Fibroblast of lung (primary cell): ENCODE measurements at regions not wholly inside any gene's neighbourhood (a gene's known extent, or its start where the extent isn't known, plus 50 kb on each side); places are given as distances from the start of the nearest gene placed in this dataset.

ENCODE experiments used
- DNase-seq, 2 donors: peaks; one replicate each; pipeline versions ENCODE4 v3.0.0 to v3.0.0-alpha.2; 2010; ENCODE audit warnings: low read depth in 2 of 2
- H2AFZ ChIP-seq: 2 replicates; pipeline ENCODE4 v1.5.1; 2012; ENCODE audit warnings: low read length, control low read depth, inconsistent platforms
- H3K27ac ChIP-seq: 2 replicates; pipeline ENCODE4 v1.5.1; 2011; ENCODE audit warnings: low read length, control low read depth; ENCODE audit not compliant: insufficient read depth
- H3K27me3 ChIP-seq: 2 replicates; pipeline ENCODE4 v1.5.1; 2011; ENCODE audit warnings: mild to moderate bottlenecking, low read length; ENCODE audit not compliant: control insufficient read depth, insufficient read depth
- H3K36me3 ChIP-seq: 2 replicates; pipeline ENCODE4 v1.5.1; 2011; ENCODE audit warnings: low read length; ENCODE audit not compliant: control insufficient read depth, insufficient read depth
- H3K4me1 ChIP-seq: 2 replicates; pipeline ENCODE4 v1.5.1; 2011; ENCODE audit warnings: low read length; ENCODE audit not compliant: control insufficient read depth, insufficient read depth; ENCODE audit errors: extremely low read depth
- H3K4me2 ChIP-seq: 2 replicates; pipeline ENCODE4 v1.5.1; 2011; ENCODE audit warnings: low read length, control low read depth; ENCODE audit not compliant: insufficient read depth; ENCODE audit errors: extremely low read depth
- H3K4me3 ChIP-seq, 4 experiments: fragments of 200-600 bp in 1 of 4; sonication (generic) in 1 of 4; replicated peaks in 1 of 4; 2 replicates each; pipeline ENCODE4 v1.5.1; 2011 to 2016; ENCODE audit warnings: low read length in 4 of 4, low read depth in 3 of 4, mild to moderate bottlenecking in 3 of 4, control low read depth in 2 of 4, inconsistent platforms in 1 of 4, mixed read lengths in 1 of 4; ENCODE audit not compliant: insufficient read depth in 1 of 4; ENCODE audit errors: control extremely low read depth in 1 of 4
- H3K79me2 ChIP-seq: 2 replicates; pipeline ENCODE4 v1.5.1; 2012; ENCODE audit warnings: mild to moderate bottlenecking, low read length, inconsistent platforms; ENCODE audit not compliant: control insufficient read depth, insufficient read depth
- H3K9ac ChIP-seq: 2 replicates; pipeline ENCODE4 v1.5.1; 2011; ENCODE audit warnings: mild to moderate bottlenecking, low read length, control low read depth; ENCODE audit not compliant: insufficient read depth
- H3K9me3 ChIP-seq: 2 replicates; pipeline ENCODE4 v1.5.1; 2012; ENCODE audit warnings: low read depth, low read length; ENCODE audit not compliant: control insufficient read depth, insufficient read depth
- H4K20me1 ChIP-seq: 2 replicates; pipeline ENCODE4 v1.5.1; 2011; ENCODE audit warnings: low read length; ENCODE audit not compliant: control insufficient read depth, insufficient read depth; ENCODE audit errors: extremely low read depth
- CTCF ChIP-seq, 2 donors: IDR thresholded peaks in 1 of 2; conservative IDR thresholded peaks in 1 of 2; 1 replicate in 1 of 2; 2 replicates in 1 of 2; pipeline ENCODE4 v1.5.1; 2011 to 2012; ENCODE audit warnings: low read length in 2 of 2, control low read depth in 1 of 2, inconsistent platforms in 1 of 2, low read depth in 1 of 2, mild to moderate bottlenecking in 1 of 2
- EZH2 ChIP-seq: IDR thresholded peaks from 2 replicates; pipeline ENCODE4 v1.5.1; 2012; ENCODE audit warnings: low read length, control low read depth, mild to moderate bottlenecking; ENCODE audit errors: missing control alignments

- no peaks in the 10 kb centered on the region for H3K9me3 ChIP-seq
- TF ChIP-seq CTCF (conservative IDR thresholded peaks at IDR 0.05 in 1 of 2, IDR thresholded peaks at IDR 0.05 in 1 of 2; ENCODE audit: low read depth in 1 of 2, low read length in 2 of 2) (no peak), EZH2 (no peak)
- no peaks in the 10 kb centered on the region for H3K79me2 ChIP-seq
- no peaks in the 10 kb centered on the region for H3K4me1 ChIP-seq
- H3K9ac ChIP-seq: no peak overlapping the region
- H2AFZ ChIP-seq: no peak overlapping the region
- no peak for DNase-seq
- H3K27me3 ChIP-seq: no peaks in the 10 kb centered on the region
- H4K20me1 ChIP-seq: no peaks in the 10 kb centered on the region
- H3K4me2 ChIP-seq: no peak overlapping the region
- no peak overlapping the region for H3K4me3 ChIP-seq
- H3K27ac ChIP-seq: no peak overlapping the region
- H3K36me3 ChIP-seq: no peaks in the 10 kb centered on the region
These were observed 224.3 kb upstream of the SLC35B3 start for GRCh38 chr6:8659404-8660189.

- Histone ChIP-seq H2AFZ (no peak overlapping the region), H3K4me2 (no peak overlapping the region), H3K79me2 (no peaks in the 10 kb centered on the region), H3K9ac (no peak overlapping the region), H3K4me1 (no peaks in the 10 kb centered on the region), H4K20me1 (no peaks in the 10 kb centered on the region), H3K36me3 (no peaks in the 10 kb centered on the region), H3K9me3 (no peaks in the 10 kb centered on the region), H3K27ac (no peak overlapping the region), H3K27me3 (no peaks in the 10 kb centered on the region), H3K4me3 (no peak overlapping the region)
- DNase-seq: no peak
- no peak for TF ChIP-seq EZH2
- TF ChIP-seq CTCF (conservative IDR thresholded peaks at IDR 0.05 in 1 of 2, IDR thresholded peaks at IDR 0.05 in 1 of 2; ENCODE audit: low read depth in 1 of 2, low read length in 2 of 2): no peak
These were observed 223.1 kb upstream of the SLC35B3 start for GRCh38 chr6:8658416-8658815.

GRCh38 chr6:8657522-8657921 lies 222.2 kb upstream of the SLC35B3 start:
- Histone ChIP-seq H3K4me2 (no peak overlapping the region), H3K27me3 (no peaks in the 10 kb centered on the region), H3K9me3 (no peaks in the 10 kb centered on the region), H3K27ac (no peak overlapping the region), H2AFZ (no peak overlapping the region), H3K9ac (no peak overlapping the region), H3K79me2 (no peaks in the 10 kb centered on the region), H3K36me3 (no peaks in the 10 kb centered on the region), H3K4me3 (no peak overlapping the region), H4K20me1 (no peaks in the 10 kb centered on the region), H3K4me1 (no peaks in the 10 kb centered on the region)
- no peak for TF ChIP-seq EZH2
- no peak for TF ChIP-seq CTCF (conservative IDR thresholded peaks at IDR 0.05 in 1 of 2, IDR thresholded peaks at IDR 0.05 in 1 of 2; ENCODE audit: low read depth in 1 of 2, low read length in 2 of 2)
- no peak for DNase-seq
